Nephron progenitor cell (in vitro differentiated cells): ENCODE measurements at regions not wholly inside any gene's neighbourhood (a gene's known extent, or its start where the extent isn't known, plus 50 kb on each side); places are given as distances from the start of the nearest gene placed in this dataset.

Experiments
- DNase-seq: peaks from one replicate; pipeline ENCODE4 v3.0.0; 2021
- H3K27ac Mint-ChIP-seq: 2 replicates; pipeline ENCODE4 v1.8.0; 2021; ENCODE audit warnings: mild to moderate bottlenecking, moderate library complexity, mixed read lengths
- H3K27me3 Mint-ChIP-seq: 2 replicates; pipeline ENCODE4 v1.8.0; 2021; ENCODE audit warnings: mild to moderate bottlenecking, low read depth, mixed read lengths; ENCODE audit not compliant: poor library complexity
- H3K36me3 Mint-ChIP-seq: 2 replicates; pipeline ENCODE4 v1.8.0; 2021; ENCODE audit warnings: low read depth, mixed read lengths
- H3K4me1 Mint-ChIP-seq: 2 replicates; pipeline ENCODE4 v1.8.0; 2021; ENCODE audit warnings: mixed read lengths
- H3K4me3 Mint-ChIP-seq: 2 replicates; pipeline ENCODE4 v1.8.0; 2021; ENCODE audit warnings: mild to moderate bottlenecking, moderate library complexity, mixed read lengths
- H3K9me3 Mint-ChIP-seq: 2 replicates; pipeline ENCODE4 v1.8.0; 2021; ENCODE audit warnings: mild to moderate bottlenecking, moderate library complexity, mixed read lengths
- TF ChIP-seq, protein P1 (sequence below): fragments of 200-600 bp; sonication (generic); IDR thresholded peaks from 2 replicates; pipeline ENCODE4 v1.5.0; 2021; ENCODE audit warnings: antibody characterized with exemption

DNA sequence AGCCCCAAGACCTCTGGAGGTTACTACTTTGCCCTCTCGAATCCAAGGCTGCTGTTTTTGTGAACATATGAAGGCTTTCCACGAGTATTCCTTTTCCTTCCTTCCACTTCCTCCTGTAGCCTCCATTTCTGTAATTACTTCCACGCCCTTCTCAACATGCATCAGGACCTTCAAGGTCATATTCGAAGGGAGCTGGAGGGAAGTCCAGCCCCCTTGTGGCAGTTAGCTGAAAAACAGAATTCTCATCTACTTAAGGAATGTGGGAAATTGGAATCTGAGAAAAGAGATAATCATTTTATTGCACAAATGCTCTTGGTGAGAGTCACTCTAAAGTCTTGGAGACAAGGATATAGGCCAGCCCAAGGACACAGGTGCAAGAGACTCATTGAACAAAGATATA lies 1000.2 kb downstream of the TDRD15 start:
- Mint-ChIP-seq H3K4me1 (no peaks in the 10 kb centered on the region), H3K27ac (no peak overlapping the region), H3K36me3 (no peaks in the 10 kb centered on the region), H3K9me3 (no peaks in the 10 kb centered on the region), H3K4me3 (no peak overlapping the region), H3K27me3 (no peaks in the 10 kb centered on the region)
- DNase-seq = no peak
- TF ChIP-seq, protein P1, sequence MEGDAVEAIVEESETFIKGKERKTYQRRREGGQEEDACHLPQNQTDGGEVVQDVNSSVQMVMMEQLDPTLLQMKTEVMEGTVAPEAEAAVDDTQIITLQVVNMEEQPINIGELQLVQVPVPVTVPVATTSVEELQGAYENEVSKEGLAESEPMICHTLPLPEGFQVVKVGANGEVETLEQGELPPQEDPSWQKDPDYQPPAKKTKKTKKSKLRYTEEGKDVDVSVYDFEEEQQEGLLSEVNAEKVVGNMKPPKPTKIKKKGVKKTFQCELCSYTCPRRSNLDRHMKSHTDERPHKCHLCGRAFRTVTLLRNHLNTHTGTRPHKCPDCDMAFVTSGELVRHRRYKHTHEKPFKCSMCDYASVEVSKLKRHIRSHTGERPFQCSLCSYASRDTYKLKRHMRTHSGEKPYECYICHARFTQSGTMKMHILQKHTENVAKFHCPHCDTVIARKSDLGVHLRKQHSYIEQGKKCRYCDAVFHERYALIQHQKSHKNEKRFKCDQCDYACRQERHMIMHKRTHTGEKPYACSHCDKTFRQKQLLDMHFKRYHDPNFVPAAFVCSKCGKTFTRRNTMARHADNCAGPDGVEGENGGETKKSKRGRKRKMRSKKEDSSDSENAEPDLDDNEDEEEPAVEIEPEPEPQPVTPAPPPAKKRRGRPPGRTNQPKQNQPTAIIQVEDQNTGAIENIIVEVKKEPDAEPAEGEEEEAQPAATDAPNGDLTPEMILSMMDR = no peak

DNA sequence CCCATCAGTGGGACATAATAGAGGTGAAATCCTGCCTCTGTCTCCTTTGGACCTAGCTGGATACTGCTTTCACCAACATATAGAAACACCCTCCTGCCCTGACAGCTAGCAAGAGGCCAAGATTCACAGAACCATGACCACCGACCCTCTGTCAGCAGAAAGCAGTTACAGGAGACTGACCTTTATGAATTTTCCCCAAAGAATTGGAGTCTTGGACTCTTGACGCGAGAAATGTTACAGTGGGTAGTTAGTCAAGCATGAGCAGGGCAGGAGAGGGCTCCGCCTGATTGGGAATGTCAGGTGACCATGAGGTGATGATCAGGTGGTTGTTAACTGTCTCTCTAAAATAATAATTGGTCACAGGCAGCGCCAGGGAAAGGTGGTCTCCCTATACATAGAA lies 1002.3 kb downstream of the TDRD15 start:
- Mint-ChIP-seq H3K9me3 (no peaks in the 10 kb centered on the region), H3K4me1 (no peaks in the 10 kb centered on the region), H3K4me3 (no peak overlapping the region), H3K27me3 (no peaks in the 10 kb centered on the region), H3K27ac (no peak overlapping the region), H3K36me3 (no peaks in the 10 kb centered on the region)
- no peak for DNase-seq
- TF ChIP-seq, protein P1 = no peak

DNA sequence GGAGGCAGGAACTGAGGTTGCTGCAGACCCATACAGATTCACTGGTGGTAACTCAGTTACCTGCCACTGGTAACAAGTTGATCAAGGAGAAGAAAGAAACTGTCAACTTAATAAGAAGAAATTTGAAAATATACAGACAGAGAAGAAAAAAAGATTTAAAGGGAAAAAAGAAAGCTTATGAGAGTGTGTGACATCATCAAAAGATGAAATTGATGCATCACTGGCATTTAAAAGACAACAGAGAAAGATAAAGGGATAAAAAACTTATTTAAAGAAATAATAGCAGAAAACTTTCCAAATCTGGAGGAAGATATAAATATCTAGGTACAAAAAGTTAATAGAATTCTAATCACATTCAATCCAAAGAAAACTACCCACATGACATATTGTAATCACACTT lies 1003.2 kb downstream of the TDRD15 start:
- no peak for DNase-seq
- Mint-ChIP-seq H3K36me3 (no peaks in the 10 kb centered on the region), H3K27ac (no peak overlapping the region), H3K4me3 (no peak overlapping the region), H3K9me3 (no peaks in the 10 kb centered on the region), H3K4me1 (no peaks in the 10 kb centered on the region), H3K27me3 (no peaks in the 10 kb centered on the region)
- TF ChIP-seq, protein P1 = no peak

DNA sequence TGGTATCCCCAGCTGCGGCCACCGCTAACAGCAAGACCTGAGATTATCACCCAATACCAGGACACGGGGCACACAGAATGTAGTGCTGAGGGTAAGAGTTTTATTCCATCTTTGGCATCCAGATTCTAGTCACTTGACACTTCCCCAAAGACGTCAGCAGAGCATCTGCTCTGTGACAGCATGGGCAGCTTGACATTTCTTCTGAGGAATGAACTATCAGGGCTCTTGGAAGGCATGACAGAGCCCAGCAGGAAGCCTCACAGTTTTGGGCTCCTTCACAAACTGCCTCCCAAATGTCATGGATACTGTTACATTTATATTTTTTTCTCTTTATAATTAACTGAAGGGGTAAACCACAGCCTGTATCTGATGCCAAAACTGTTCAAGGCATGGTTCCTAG lies 1010.7 kb downstream of the TDRD15 start:
- no peaks in the 10 kb centered on the region for H3K27me3 Mint-ChIP-seq
- H3K4me1 Mint-ChIP-seq = no peaks in the 10 kb centered on the region
- no peaks in the 10 kb centered on the region for H3K36me3 Mint-ChIP-seq
- no peaks in the 10 kb centered on the region for H3K9me3 Mint-ChIP-seq
- no peak overlapping the region for H3K4me3 Mint-ChIP-seq
- DNase-seq = no peak
- TF ChIP-seq, protein P1 = no peak
- H3K27ac Mint-ChIP-seq = no peak overlapping the region

DNA sequence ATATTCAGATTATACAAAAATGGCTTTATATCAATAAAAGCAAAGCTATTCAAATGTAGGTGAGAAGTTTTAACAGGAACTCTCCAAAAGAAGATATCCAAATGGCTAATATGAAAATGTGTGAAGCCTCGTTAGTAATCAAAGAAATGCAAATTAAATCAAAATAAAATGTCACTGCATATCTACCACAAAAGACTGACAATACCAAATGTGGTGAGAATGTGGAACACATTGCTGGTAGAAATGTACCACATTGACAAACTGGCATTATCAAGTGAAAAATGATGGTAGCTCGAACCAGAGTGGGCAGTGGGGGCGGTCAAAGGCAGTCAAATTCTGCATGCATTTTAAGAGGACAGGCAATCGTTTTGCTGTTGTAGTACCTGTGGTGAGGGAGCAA lies 1012.7 kb downstream of the TDRD15 start:
- Mint-ChIP-seq H3K4me1 (no peaks in the 10 kb centered on the region), H3K27ac (no peak overlapping the region), H3K4me3 (no peak overlapping the region), H3K27me3 (no peaks in the 10 kb centered on the region), H3K9me3 (no peaks in the 10 kb centered on the region), H3K36me3 (no peaks in the 10 kb centered on the region)
- no peak for DNase-seq
- TF ChIP-seq, protein P1 = no peak

DNA sequence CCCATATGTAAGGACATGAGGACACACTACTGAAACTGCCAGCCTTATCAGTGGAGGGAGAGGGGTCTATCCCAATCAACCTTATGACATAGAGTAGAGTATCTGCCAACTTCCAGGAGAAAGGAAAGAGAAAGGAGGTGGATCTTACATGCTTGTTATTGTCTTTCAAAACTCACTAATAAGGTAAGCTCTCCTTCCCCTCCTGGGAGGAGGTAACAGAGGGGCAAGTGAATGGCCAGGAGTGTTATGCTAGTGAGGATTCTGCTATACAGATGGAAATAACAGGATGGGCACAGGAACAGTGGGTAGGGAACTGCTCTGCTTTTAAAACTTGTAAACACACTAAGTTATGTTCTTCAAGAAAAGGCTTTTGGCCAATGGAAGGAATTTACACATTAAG lies 1020.1 kb downstream of the TDRD15 start:
- TF ChIP-seq, protein P1 = no peak
- Mint-ChIP-seq H3K9me3 (peaks cover 18% of the 10 kb centered on the region), H3K27ac (no peak overlapping the region), H3K36me3 (no peaks in the 10 kb centered on the region), H3K4me1 (no peaks in the 10 kb centered on the region), H3K27me3 (no peaks in the 10 kb centered on the region), H3K4me3 (no peak overlapping the region)
- no peak for DNase-seq
